ENCODE measurements at regions not wholly inside any gene's neighbourhood (a gene's known extent, or its start where the extent isn't known, plus 50 kb on each side); places are given as distances from the start of the nearest gene placed in this dataset.
"Not testable (repeated sequence)": the region's sequence is repeated elsewhere in the genome, so short reads cannot be mapped to it uniquely, and the experiment has no call there.

DNA sequence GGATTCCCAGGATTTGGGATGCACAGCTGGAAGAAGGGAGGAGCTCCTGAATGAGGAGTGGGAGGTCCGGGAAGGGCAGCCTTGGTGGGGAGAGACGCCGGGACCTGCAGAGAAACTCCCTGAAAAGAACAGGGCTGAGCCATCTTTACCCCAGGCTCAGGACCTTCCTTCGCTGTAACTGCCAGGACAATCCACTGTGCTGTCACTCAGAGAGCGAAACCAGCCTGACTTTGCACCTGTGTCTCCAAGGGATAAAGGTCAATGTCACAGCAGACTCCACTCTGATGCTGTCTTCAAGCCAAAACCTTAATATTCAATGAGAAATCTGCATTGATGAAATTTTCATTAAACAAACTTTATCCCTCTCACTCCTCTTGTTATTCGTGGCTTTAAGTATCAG is 235.4 kb upstream of the SULF2 start:
- DNase-seq, result not testable (repeated sequence)

DNA sequence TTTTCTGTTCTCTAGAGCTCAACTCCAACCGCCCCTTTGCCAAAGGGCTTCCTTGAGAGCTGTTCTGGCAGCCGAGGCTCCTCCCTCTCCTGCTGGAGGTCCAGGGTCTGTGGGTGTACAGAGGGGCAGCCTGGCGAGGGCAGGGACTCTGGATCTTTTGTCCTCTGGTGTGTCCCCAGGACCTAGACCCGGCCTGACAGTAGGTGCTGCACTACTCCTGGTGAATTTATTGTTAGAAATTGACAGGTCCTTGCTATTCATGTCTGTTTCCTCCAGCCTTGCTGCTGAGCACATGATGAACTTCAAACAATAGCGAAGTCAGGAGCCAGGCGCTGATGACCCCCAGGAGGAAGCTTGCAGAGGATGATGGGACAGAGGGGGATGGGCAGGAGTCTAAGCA is 234.7 kb upstream of the SULF2 start:
- DNase-seq, result no peak

DNA sequence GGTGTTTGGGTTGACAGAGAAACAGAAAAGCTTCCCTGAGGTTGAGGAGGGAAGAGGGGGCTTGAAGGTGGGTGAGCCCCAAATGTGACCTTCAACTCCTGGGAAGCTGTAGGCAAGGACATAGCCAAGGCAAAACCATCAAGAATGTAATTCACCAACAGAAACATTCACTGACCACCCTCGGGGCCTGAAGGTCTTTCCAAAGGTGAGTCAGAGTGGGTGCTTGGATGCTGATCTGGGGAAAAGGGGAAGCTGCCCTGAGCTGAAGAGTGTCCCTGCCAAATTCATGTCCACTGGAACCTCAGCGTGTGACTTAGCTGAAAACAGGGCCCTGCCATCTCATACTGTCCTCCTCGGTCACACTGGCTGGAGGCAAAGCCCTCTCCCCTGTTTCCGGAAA is 234.2 kb upstream of the SULF2 start:
- DNase-seq, result no peak

- not testable (repeated sequence) for DNase-seq
These were observed 233.6 kb upstream of the SULF2 start for GRCh38 chr20:48018851-48019250.

- no peak for DNase-seq
These were observed 232.7 kb upstream of the SULF2 start for GRCh38 chr20:48017992-48018391.

DNA sequence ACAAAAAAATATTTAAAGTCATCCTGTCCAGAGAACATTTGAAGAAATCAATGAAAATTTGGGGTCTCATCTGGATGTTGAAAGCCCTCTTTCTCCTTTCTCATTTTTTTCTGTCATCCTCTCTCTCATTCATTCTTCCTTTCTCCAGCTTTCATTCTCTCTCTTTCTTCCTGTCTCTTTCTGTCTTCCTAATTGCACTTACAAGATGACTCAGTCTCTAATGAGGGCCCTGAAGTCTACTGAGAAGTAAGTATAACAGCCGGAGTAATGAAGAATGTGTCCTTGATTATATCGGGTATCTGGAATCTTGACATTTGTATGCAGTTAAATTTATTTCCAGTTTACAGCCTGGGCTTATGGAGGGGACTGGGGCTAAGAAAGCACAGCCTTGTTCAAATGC is 232.2 kb upstream of the SULF2 start:
- DNase-seq, result no peak

DNA sequence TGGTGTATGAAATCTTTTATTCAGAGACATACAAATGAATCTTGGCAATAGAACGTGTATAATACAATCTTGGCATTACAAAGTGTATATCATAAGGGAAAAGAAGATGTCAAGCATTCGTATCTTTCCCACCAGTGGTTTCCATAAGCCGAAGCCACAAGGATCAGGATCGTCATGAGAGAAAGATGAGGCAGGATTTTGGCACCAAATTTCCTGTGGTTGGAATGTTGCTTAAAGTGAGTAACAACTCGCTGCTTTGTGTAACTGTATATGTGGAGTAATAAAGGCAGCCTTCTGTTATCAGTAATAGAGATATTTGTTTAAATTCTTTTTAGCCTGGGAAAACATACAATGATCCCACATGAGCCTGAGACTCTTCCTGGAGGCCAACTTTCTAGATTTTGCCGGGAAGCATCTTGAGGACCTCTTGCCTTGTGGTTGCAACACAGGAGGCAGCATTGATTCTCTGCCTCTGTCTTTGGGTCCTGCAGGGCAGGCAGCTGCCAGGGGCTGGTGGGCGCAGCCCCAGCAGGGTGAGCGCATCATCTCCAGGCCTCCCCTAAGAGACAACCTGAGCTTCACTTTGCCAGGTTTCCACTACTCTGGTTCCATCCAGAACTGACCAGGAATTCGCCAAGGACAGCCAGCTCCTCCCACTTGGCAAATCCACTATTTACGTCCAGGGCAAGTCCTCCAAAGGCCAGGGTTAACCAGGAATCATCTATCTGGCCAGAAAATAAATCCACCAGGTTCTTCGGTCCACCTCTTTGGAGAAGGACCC is 230.9 kb upstream of the SULF2 start:
- DNase-seq, result no peak

DNA sequence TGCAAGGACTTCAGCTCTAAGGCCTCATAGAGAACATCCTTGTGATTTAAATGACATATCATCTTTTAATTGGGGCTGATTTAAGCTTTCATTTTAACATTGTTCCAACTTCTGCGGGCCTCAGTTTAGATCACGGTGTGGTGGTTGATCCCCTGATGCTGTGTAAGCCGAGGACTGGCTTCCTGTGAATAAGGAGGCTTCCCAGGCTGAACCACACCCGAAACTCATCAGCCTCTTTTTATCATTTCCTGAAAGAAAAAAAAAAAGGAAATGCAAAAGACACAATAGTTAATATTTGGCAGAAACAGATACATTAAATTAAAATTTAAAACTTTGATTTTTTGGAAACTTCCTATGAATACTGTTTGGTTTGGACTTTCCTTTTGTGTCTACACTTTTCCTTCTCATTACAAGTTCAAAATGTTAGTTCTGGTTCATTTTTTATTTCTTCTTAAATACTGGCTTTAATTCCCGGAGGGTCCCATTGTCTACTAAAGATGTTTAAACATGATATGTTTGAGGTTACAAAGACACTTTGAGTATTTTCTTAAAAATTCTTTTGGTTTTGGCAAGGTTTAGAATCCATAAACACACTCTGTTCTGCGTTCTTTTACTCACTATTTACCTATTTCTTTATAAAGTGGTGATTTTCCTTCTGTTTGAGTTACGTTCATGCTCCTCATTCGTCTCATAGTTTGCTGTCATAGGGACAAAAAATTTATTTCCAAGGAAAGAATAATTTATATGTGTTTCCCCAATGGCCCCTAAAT is 230.0 kb upstream of the SULF2 start:
- DNase-seq, result no peak

- DNase-seq, result peak; percentile 20
These were observed 227.2 kb upstream of the SULF2 start for GRCh38 chr20:48012401-48012974.

DNA sequence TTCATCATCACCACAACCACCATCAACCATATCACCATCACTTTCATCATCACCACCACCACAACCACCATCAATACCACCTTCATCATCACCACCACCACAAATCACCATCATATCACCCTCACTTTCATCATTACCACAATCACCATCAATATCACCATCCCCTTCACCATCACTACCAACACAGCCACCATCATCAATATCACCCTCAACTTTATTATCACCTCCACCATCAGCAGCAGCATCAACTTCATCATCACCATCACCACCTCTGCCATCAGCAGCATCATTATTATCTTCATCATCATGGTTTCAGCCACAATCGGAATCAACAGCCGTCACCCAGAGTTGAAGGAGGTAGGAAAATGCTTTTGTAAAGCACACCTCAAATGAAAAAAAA is 225.7 kb upstream of the SULF2 start:
- no peak for DNase-seq

- no peak for DNase-seq
These were observed 225.3 kb upstream of the SULF2 start for GRCh38 chr20:48010623-48011022.

DNA sequence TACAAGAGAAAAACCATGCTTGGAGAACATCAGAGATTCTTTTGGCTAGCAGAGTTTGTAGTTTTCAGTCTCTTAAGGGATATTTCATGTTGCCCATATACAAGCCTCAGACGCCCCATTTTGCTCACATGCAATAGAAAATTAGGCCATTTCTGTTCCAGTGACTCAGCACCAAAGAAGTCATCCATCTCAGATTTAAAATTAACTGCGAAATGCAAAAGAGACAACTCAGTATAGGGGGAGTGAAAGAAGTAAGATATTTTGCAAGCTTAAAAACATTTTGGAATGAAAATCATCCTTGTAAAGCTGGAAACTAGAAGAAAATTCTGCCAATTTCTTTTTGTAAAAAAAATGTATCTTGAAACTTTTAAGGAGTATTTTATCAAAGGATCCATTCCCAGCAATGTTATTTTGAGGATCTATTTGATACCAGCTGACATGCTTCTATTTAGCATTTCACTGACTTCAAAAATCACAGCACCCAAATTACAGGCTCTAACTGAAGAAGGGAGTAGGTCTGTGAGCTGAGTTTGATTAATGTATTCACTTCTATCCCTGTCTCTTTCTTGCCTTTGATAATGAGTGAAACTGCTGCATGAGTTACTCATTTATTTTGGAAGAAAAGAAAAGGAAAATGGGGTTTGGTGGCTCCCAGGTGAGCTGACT is 223.7 kb upstream of the SULF2 start:
- no peak for DNase-seq

- DNase-seq, result no peak
These were observed 222.1 kb upstream of the SULF2 start for GRCh38 chr20:48007351-48007750.

- DNase-seq, result no peak
These were observed 221.0 kb upstream of the SULF2 start for GRCh38 chr20:48006036-48006833.

DNA sequence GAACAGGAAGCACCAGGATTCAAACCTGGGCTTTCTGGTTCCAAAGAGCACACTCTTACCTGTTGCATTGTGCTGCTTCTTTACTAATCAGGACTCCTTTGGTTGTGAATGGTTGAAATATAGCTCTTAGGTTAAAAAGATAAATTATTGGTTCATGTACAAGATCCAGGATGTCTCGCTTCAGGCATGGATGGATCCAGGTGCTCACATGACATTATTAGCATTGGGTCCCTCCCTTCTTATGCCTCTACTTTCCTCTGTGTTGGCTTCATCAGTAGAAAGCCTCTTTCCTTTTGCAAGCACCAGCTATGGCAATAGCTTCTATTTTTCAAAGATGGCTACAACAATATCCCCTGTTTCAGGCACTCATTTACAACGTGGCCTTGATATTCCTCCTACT is 217.7 kb upstream of the SULF2 start:
- no peak for DNase-seq

- DNase-seq, result no peak
These were observed 217.3 kb upstream of the SULF2 start for GRCh38 chr20:48002517-48002970.

- DNase-seq, result no peak
These were observed 213.9 kb upstream of the SULF2 start for GRCh38 chr20:47999166-47999565.

DNA sequence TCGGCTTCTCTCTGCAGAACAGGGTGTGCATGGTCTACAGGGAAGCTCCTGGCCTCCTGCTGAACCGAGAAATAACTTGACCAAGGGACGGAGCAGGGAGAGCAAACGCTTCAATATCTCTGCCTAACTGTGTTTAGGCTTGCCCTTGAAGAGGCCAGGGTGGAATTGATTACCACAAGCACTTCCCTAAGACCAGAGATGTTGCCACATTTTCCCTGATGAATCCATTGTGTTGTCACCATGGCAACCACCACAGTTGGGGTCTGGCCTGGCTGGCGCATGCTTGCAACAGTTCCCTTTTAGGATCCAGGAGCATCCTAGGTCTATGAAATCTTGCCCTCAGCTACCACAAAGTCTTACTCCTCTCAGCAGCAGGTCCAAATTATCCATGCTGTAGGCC is 213.5 kb upstream of the SULF2 start:
- DNase-seq, result no peak

DNA sequence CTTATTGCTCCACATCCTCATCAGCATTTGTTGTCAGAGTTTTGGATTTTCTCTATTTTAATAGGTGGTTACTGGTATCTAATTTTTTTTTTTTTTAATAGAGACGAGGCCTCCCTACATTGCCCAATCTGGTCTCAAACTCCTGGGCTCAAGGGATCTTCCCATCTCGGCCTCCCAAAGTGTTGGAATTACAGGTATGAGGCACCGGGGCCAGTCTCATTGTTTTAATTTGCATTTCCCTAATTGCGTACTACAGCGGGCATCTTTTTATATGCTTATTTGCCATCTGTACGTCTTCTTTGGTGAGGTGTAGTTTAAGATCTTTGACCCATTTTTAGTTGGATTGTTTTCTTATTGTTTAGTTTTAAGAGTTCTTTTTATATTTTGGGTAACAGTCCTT is 210.4 kb upstream of the SULF2 start:
- no peak for DNase-seq

DNA sequence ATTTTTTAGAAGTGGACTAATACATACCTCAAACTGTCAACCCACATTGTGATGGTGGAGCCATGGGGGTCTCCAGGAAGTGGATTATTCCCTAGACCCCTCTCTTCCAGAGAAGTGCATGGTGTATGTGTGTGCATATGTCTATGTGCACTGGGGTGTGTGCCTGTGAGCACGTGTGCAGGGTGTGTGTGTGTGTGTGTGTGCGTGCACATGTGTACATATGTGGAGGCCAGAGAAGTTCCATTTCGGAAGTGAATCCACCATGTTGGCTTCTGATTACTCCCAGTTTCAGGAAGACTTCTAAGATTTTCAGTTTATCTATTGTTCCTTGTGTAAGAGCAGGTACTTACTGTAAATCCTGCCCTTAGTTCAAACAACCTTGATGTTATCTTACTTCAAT is 208.5 kb upstream of the SULF2 start:
- no peak for DNase-seq

DNA sequence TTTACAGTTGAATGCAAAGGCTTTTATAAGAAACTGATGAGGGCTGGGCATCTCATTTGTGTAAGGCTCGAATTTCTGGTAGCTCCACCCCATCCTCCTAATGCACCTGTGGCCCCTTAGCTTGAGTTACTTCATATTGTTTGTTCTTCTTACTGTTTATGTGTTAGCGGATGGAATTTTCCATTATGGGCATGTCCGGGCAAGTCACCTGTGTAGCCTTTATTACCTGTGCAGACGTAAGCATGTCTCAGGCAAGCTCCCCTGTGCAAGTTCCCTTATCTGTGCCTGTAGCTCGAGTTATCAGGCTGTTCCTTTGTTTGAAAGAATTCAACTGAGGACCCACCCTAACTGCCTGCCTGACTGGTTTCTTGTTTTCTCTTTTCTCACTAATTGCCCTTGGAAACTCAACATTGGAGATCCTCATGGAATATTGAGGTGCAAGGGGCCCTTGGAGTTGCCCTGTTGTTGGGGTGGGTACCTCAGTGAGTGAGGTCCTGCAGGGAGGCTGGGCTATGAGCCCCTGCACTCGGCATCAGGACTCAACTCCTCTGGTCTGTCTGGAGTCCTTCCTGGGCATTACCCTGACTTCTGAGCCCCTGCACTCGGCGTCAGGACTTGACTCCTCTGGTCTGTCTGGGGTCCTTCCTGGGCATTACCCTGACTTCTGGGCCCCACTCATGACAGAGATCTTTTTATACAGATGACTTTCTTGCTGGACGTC is 207.9 kb upstream of the SULF2 start:
- DNase-seq, result peak; percentile 73
